Glutamatergic neuron (in vitro differentiated cells): ENCODE measurements at regions not wholly inside any gene's neighbourhood (a gene's known extent, or its start where the extent isn't known, plus 50 kb on each side); places are given as distances from the start of the nearest gene placed in this dataset.
A peak's percentile ranks its signal among the peaks of the same experiment; 100 is the strongest.

ENCODE experiments used
- DNase-seq: peaks from one replicate; pipeline ENCODE4 v3.0.0; 2022
- H3K27ac Mint-ChIP-seq: one replicate; pipeline ENCODE4 v1.8.0; 2020; ENCODE audit warnings: mild to moderate bottlenecking, mixed read lengths, inconsistent platforms; ENCODE audit not compliant: unreplicated experiment
- H3K27me3 Mint-ChIP-seq: one replicate; pipeline ENCODE4 v1.8.0; 2020; ENCODE audit warnings: mild to moderate bottlenecking, moderate library complexity, mixed read lengths, inconsistent platforms; ENCODE audit not compliant: unreplicated experiment
- H3K36me3 Mint-ChIP-seq: one replicate; pipeline ENCODE4 v1.8.0; 2020; ENCODE audit warnings: mild to moderate bottlenecking, mixed read lengths, inconsistent platforms; ENCODE audit not compliant: unreplicated experiment
- H3K4me1 Mint-ChIP-seq: one replicate; pipeline ENCODE4 v1.8.0; 2020; ENCODE audit warnings: mild to moderate bottlenecking, low read depth, mixed read lengths, inconsistent platforms; ENCODE audit not compliant: unreplicated experiment
- H3K4me3 Mint-ChIP-seq: one replicate; pipeline ENCODE4 v1.8.0; 2020; ENCODE audit warnings: mild to moderate bottlenecking, mixed read lengths, inconsistent platforms; ENCODE audit not compliant: unreplicated experiment
- H3K9me3 Mint-ChIP-seq: one replicate; pipeline ENCODE4 v1.8.0; 2020; ENCODE audit warnings: mild to moderate bottlenecking, moderate library complexity, mixed read lengths, inconsistent platforms; ENCODE audit not compliant: unreplicated experiment
- TF ChIP-seq, protein P1 (sequence below): fragments of 200-600 bp; sonication (generic); IDR thresholded peaks from one replicate; pipeline ENCODE4 v1.5.0; 2021; ENCODE audit not compliant: partially characterized antibody, unreplicated experiment

DNA sequence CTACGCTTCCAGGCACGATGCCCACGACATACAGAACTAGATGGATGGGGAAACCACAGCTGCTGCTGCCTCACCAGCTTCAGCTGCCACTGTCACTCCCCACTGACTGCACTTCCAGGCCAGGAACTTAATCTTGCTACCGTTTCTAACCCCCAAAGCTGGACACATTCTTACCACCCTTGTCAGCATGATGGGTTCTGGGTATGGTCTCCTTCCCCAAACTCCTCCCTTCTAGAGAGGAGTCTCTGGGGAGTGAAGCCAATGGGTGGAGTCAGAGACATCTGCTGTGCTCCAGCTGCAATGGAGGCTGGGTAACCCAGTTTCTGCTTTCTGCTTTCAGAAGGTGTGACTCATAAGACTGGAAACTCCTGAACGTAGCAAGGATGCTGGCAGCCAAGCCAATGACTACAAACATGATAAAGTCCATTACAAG, 87.0 kb upstream of the THY1 start:
- TF ChIP-seq, protein P1, sequence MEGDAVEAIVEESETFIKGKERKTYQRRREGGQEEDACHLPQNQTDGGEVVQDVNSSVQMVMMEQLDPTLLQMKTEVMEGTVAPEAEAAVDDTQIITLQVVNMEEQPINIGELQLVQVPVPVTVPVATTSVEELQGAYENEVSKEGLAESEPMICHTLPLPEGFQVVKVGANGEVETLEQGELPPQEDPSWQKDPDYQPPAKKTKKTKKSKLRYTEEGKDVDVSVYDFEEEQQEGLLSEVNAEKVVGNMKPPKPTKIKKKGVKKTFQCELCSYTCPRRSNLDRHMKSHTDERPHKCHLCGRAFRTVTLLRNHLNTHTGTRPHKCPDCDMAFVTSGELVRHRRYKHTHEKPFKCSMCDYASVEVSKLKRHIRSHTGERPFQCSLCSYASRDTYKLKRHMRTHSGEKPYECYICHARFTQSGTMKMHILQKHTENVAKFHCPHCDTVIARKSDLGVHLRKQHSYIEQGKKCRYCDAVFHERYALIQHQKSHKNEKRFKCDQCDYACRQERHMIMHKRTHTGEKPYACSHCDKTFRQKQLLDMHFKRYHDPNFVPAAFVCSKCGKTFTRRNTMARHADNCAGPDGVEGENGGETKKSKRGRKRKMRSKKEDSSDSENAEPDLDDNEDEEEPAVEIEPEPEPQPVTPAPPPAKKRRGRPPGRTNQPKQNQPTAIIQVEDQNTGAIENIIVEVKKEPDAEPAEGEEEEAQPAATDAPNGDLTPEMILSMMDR, result no peak
- Mint-ChIP-seq H3K36me3 (no peaks in the 10 kb centered on the region), H3K4me1 (peaks cover 32% of the 10 kb centered on the region), H3K4me3 (no peak overlapping the region), H3K27ac (peak overlapping the region; percentile 33), H3K9me3 (peaks cover 8% of the 10 kb centered on the region), H3K27me3 (peaks cover 8% of the 10 kb centered on the region)
- no peak for DNase-seq

DNA sequence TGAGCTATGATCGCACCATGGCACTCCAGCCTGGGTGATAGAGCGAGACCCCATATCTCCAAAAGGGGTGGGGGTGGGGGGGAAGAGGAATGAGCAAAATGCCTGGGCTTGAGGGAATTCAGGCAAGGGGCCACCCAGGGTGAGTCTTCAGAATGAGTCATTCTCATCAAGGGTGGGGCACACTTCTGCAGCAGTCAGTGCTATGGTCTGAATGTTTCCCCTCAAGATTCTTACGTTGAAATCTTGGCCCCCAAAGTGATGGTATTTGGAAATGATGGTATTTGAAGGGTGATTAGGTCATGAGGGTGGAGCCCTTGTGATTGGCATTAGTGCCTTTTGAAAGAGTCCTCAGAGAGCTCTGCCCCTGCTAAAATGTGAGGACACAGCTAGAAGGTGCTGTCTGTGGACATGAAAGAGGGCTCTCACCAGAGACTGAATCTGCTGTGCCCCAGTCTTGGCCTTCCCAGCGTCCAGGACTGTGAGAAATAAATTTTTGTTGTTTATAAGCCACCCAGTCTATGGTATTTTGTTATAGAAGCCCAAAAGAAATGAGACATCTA, 86.4 kb upstream of the THY1 start:
- no peak for DNase-seq
- TF ChIP-seq, protein P1, result no peak
- Mint-ChIP-seq H3K4me3 (no peak overlapping the region), H3K9me3 (peaks cover 7% of the 10 kb centered on the region), H3K36me3 (no peaks in the 10 kb centered on the region), H3K4me1 (peaks cover 32% of the 10 kb centered on the region), H3K27me3 (peaks cover 8% of the 10 kb centered on the region), H3K27ac (no peak overlapping the region)

DNA sequence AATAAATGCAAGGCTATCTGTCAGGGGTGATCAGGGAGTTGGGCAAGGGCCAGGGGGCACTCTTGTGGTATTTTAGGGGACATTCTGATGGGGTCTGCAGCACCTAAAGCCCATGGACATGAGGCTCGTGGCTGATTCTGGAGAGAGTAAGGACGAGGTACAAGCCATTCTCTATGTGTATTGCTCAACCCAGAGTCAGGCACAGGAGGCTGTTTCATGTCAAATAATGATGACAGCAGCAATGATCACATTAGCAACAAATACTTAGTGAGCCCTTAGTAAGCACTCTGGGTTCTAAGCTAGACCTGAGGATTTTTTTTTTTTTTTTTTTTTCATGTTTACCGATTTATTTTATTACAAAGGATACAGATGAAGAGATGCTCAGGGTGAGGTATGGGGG, 83.5 kb upstream of the THY1 start:
- Mint-ChIP-seq H3K4me1 (peaks cover 21% of the 10 kb centered on the region), H3K27me3 (peaks cover 11% of the 10 kb centered on the region), H3K9me3 (peaks cover 6% of the 10 kb centered on the region), H3K4me3 (no peak overlapping the region), H3K36me3 (peaks cover 5% of the 10 kb centered on the region), H3K27ac (peak overlapping the region; percentile 73)
- DNase-seq, result no peak
- TF ChIP-seq, protein P1, result no peak

DNA sequence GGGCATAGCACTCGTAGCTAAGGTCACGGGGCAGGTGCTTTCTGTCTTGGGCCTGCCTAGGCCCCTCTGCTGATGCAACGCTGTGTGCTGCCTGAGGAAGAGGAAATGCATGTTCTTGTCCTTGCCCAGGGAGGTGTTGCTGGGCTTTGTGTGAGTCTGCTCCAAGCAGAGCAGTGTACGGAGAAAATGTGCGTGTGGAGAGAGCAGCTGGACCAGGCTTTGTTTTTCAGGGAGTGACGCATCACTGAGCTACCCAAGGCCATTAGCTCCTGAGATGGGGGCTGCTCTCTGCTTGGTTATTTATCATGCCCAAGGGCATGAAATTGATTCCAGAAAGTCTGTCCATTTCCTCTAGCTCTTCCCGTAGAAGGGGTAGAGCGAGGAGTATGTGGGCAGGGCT, 82.9 kb upstream of the THY1 start:
- Mint-ChIP-seq H3K4me1 (peaks cover 21% of the 10 kb centered on the region), H3K27me3 (peaks cover 11% of the 10 kb centered on the region), H3K9me3 (peaks cover 6% of the 10 kb centered on the region), H3K27ac (peak overlapping the region; percentile 88), H3K36me3 (peaks cover 5% of the 10 kb centered on the region), H3K4me3 (no peak overlapping the region)
- TF ChIP-seq, protein P1, result no peak
- no peak for DNase-seq

DNA sequence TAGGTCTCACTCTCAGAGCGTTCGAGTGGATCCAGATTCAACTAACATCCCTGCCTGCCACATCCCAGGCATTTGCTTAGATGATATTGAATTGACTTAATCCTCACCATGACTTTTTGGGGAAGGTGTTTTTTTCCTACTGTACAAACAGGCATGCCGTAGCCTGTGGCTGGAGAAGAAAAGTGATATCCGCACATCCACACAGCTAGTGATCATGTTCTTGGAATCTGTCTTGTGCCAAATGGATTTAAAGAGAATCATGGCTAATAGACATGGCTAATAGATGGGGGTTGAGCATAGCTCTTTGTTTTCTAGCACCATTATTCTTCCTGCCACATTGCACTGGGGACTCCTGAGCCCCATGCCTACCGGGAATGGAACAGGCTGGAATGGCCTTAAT, 82.1 kb upstream of the THY1 start:
- H3K9me3 Mint-ChIP-seq, result peaks cover 5% of the 10 kb centered on the region
- peaks cover 5% of the 10 kb centered on the region for H3K36me3 Mint-ChIP-seq

More for the DNA sequence above, 82.1 kb upstream of the THY1 start:
- H3K4me1 Mint-ChIP-seq, result peaks cover 16% of the 10 kb centered on the region
- TF ChIP-seq, protein P1, result no peak
- no peak for DNase-seq
- no peak overlapping the region for H3K27ac Mint-ChIP-seq
- no peak overlapping the region for H3K4me3 Mint-ChIP-seq
- H3K27me3 Mint-ChIP-seq, result peaks cover 8% of the 10 kb centered on the region
